GM20431 (cell line): ENCODE measurements at regions not wholly inside any gene's neighbourhood (a gene's known extent, or its start where the extent isn't known, plus 50 kb on each side); places are given as distances from the start of the nearest gene placed in this dataset.
"Not testable (repeated sequence)": the region's sequence is repeated elsewhere in the genome, so short reads cannot be mapped to it uniquely, and the experiment has no call there.

Source experiments
- in situ Hi-C: fragments of 300-500 bp; cut with MseI, MboI; formaldehyde crosslinking; loops from one replicate; pipeline ENCODE4 v1.15.0; 2020; ENCODE audit warnings: low sequenced_read_pairs; ENCODE audit not compliant: unreplicated experiment

- in situ Hi-C loops = no loop called here
These were observed 200.3 kb downstream of the C9orf152 start for GRCh38 chr9:110007477-110008270.

GRCh38 chr9:110008663-110009062 lies 199.3 kb downstream of the C9orf152 start:
- in situ Hi-C loops = no loop called here

- in situ Hi-C loops = no loop called here
These were observed 196.2 kb downstream of the C9orf152 start for GRCh38 chr9:110011628-110012320.

GRCh38 chr9:110013064-110013463 lies 194.9 kb downstream of the C9orf152 start:
- in situ Hi-C loops = no loop called here

GRCh38 chr9:110015759-110016158 lies 192.2 kb downstream of the C9orf152 start:
- in situ Hi-C loops = no loop called here

GRCh38 chr9:110016340-110016739 lies 191.6 kb downstream of the C9orf152 start:
- in situ Hi-C loops = no loop called here

- in situ Hi-C loops = not testable (repeated sequence)
These were observed 187.7 kb downstream of the C9orf152 start for GRCh38 chr9:110020216-110020615.

GRCh38 chr9:110021891-110022290 lies 186.1 kb downstream of the C9orf152 start:
- in situ Hi-C loops = no loop called here

- in situ Hi-C loops = not testable (repeated sequence)
These were observed 184.7 kb downstream of the C9orf152 start for GRCh38 chr9:110023221-110023620.

- in situ Hi-C loops = no loop called here
These were observed 182.3 kb downstream of the C9orf152 start for GRCh38 chr9:110025551-110026170.

GRCh38 chr9:110027671-110028081 lies 180.3 kb downstream of the C9orf152 start:
- in situ Hi-C loops = no loop called here

GRCh38 chr9:110028271-110028670 lies 179.7 kb downstream of the C9orf152 start:
- in situ Hi-C loops = no loop called here

- in situ Hi-C loops = no loop called here
These were observed 179.3 kb downstream of the C9orf152 start for GRCh38 chr9:110028676-110029075.

- in situ Hi-C loops = no loop called here
These were observed 178.5 kb downstream of the C9orf152 start for GRCh38 chr9:110029429-110029955.

- in situ Hi-C loops = no loop called here
These were observed 177.9 kb downstream of the C9orf152 start for GRCh38 chr9:110029956-110030480.

GRCh38 chr9:110030632-110031031 lies 177.3 kb downstream of the C9orf152 start:
- in situ Hi-C loops = no loop called here

GRCh38 chr9:110031511-110032173 lies 176.3 kb downstream of the C9orf152 start:
- in situ Hi-C loops = no loop called here

- in situ Hi-C loops = not testable (repeated sequence)
These were observed 175.4 kb downstream of the C9orf152 start for GRCh38 chr9:110032532-110032931.

GRCh38 chr9:110033869-110034268 lies 174.1 kb downstream of the C9orf152 start:
- in situ Hi-C loops = no loop called here

- in situ Hi-C loops = no loop called here
These were observed 171.7 kb downstream of the C9orf152 start for GRCh38 chr9:110036286-110036685.
